Dendritic cell treated with granulocyte-macrophage colony-stimulating factor and Interleukin-4, amounts not matched to agents 40 ng/mL and 50 ng/mL, for 4 days (primary cell): ENCODE measurements at regions not wholly inside any gene's neighbourhood (a gene's known extent, or its start where the extent isn't known, plus 50 kb on each side); places are given as distances from the start of the nearest gene placed in this dataset.

ENCODE experiments used
- H3K27ac Mint-ChIP-seq: one replicate; pipeline ENCODE4 v1.8.0; 2022; ENCODE audit warnings: mild to moderate bottlenecking, mixed read lengths
- H3K27me3 Mint-ChIP-seq: one replicate; pipeline ENCODE4 v1.8.0; 2022; ENCODE audit warnings: mild to moderate bottlenecking, mixed read lengths
- H3K36me3 Mint-ChIP-seq: one replicate; pipeline ENCODE4 v1.8.0; 2022; ENCODE audit warnings: low read depth, mixed read lengths
- H3K4me1 Mint-ChIP-seq: one replicate; pipeline ENCODE4 v1.8.0; 2022; ENCODE audit warnings: low read depth, mixed read lengths
- H3K4me3 Mint-ChIP-seq: one replicate; pipeline ENCODE4 v1.8.0; 2022; ENCODE audit warnings: mild to moderate bottlenecking, moderate library complexity, mixed read lengths
- H3K9me3 Mint-ChIP-seq: one replicate; pipeline ENCODE4 v1.8.0; 2022; ENCODE audit warnings: mixed read lengths
- intact Hi-C: fragments of 100-400 bp; cut with micrococcal nuclease; formaldehyde crosslinking; loops from one replicate; pipeline ENCODE4 v1.15.0; 2022

DNA sequence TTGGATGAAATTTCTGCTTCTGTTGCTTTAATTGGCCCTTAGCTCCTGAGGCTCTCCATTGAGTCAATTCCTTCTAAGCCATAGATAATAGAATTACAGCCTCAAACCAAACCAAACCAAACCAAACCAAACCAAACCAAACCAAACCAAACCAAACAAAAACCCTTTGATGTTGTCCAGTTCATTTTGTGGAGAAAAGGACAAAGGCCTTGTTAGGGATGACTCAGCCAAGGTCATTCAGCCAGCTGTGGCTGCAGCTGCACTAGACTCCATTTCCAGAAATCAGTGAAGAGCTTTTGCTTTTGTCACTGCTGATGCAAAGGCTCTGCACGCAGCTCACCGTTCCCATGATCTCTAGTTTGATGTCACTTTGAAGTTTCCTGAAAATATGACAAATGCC lies 82.2 kb upstream of the RMST start:
- H3K36me3 Mint-ChIP-seq = no peaks in the 10 kb centered on the region
- no peak overlapping the region for H3K27ac Mint-ChIP-seq
- no peak overlapping the region for H3K4me3 Mint-ChIP-seq
- H3K4me1 Mint-ChIP-seq = no peaks in the 10 kb centered on the region
- intact Hi-C loops = no loop called here
- H3K27me3 Mint-ChIP-seq = no peaks in the 10 kb centered on the region
- H3K9me3 Mint-ChIP-seq = no peaks in the 10 kb centered on the region

DNA sequence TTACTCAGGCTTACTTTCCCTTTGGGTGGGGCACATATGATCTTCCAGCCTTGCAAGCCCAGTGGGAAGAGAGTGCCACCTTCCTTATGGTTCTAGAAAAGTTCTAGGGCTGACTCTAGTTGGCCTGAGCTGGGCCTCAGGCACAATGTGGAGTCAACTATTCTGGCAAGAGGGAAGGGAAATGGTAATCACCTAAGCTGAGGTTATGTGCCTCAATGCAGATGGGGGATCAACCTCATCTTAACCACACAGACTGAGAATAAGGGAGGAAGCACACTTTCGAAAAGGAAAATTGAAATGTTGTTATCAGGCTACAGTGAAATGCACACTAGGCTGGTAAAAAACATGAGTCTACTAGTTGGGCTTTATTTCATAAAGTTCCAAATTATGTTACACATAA lies 77.5 kb upstream of the RMST start:
- peaks cover 8% of the 10 kb centered on the region for H3K9me3 Mint-ChIP-seq
- H3K27ac Mint-ChIP-seq = no peak overlapping the region
- no peak overlapping the region for H3K4me3 Mint-ChIP-seq
- no peaks in the 10 kb centered on the region for H3K36me3 Mint-ChIP-seq
- H3K4me1 Mint-ChIP-seq = no peaks in the 10 kb centered on the region
- no peaks in the 10 kb centered on the region for H3K27me3 Mint-ChIP-seq
- intact Hi-C loops = no loop called here

DNA sequence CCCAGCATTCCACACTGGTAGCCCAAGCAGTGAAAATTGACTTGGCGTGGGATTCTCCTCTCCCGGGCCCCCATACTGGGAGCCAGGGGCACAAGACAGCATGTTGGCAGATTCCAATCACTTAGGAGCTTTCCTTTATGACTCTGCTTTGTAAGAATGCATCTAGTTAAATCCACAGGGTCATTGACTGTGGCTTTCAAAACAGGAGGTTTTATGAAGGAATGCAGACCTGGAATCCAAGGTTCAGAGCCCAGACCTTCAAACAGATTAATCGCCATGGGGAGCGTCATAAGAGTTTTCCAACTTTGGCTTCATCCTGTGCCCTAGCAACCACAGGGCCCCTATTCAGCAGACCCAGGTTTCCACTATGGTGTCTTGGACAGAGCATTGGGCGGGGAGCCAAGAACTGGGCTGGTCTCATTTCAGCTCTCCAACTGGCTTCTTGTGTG lies 76.4 kb upstream of the RMST start:
- Mint-ChIP-seq H3K36me3 (no peaks in the 10 kb centered on the region), H3K9me3 (peaks cover 8% of the 10 kb centered on the region), H3K4me3 (no peak overlapping the region), H3K27ac (no peak overlapping the region), H3K4me1 (no peaks in the 10 kb centered on the region), H3K27me3 (no peaks in the 10 kb centered on the region)
- intact Hi-C loops = no loop called here

DNA sequence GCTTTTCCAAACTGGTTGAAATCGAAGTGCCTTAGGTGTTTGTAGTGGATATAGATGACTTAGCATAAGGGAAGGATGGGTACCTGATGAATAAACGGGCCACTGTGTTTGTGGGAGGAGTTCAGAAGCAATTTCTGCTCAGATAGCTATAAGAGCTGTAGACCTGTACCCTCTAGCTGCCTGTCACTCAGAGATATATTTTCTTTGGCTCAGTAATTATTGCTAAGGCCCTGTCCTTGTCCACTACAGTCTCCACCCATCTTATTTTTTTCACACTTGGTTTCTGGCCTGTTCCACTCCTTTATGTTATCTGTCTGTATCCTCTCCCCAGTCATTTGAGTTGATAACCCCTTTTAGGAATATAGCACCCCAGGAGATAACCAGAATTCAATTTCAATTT lies 74.8 kb upstream of the RMST start:
- H3K36me3 Mint-ChIP-seq = no peaks in the 10 kb centered on the region
- no peaks in the 10 kb centered on the region for H3K27me3 Mint-ChIP-seq
- H3K9me3 Mint-ChIP-seq = peaks cover 8% of the 10 kb centered on the region
- H3K4me3 Mint-ChIP-seq = no peak overlapping the region
- H3K4me1 Mint-ChIP-seq = no peaks in the 10 kb centered on the region
- intact Hi-C loops = no loop called here
- no peak overlapping the region for H3K27ac Mint-ChIP-seq

DNA sequence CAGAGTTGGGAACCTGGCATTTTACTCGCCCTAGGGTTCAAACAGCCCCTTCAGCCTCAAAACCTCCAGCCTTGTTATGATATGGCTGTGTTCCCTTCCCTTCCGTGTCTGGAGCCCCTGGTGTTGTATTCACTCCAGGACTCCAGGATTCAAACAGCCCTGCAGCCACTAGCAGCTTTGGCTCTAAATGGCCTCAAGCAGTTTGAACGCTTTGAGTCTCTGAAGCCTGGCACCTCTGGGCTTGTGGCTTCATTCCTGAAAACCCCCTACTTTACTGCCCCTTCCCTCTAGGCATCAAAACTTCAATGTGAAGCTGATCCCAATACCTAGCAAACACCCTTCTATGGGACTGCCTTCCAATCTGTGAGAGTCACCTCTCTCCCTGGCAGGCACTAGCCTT lies 67.9 kb upstream of the RMST start:
- Mint-ChIP-seq H3K9me3 (no peaks in the 10 kb centered on the region), H3K27me3 (no peaks in the 10 kb centered on the region), H3K36me3 (no peaks in the 10 kb centered on the region), H3K4me1 (no peaks in the 10 kb centered on the region), H3K27ac (no peak overlapping the region), H3K4me3 (no peak overlapping the region)
- intact Hi-C loops = loop anchor here (5.0 kb wide), 1 partner anchor 812 kb away; no protein-coding TSS in a partner anchor

DNA sequence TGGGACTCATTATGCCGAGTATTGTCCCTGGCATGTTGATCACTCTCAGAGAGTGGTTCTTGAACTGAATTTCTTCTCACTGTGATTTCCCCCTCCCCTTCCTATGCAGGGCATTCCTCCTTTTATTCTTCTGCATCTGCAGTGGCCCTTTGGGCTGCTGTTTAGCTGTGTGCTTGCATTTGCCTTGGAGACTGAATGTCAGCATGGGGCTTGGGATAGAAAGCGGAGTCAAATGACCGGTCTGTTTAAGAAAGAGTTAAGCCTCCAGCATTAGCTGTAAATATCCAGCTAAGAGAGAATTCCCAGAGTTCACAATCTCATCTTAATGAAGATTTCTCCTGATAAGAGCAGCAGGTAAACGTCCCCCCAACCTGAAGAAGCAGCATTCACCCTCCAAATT lies 65.6 kb upstream of the RMST start:
- H3K36me3 Mint-ChIP-seq = no peaks in the 10 kb centered on the region
- intact Hi-C loops = loop anchor here (5.0 kb wide), 1 partner anchor 815 kb away; no protein-coding TSS in a partner anchor
- H3K4me3 Mint-ChIP-seq = no peak overlapping the region
- H3K9me3 Mint-ChIP-seq = no peaks in the 10 kb centered on the region
- no peaks in the 10 kb centered on the region for H3K4me1 Mint-ChIP-seq
- no peaks in the 10 kb centered on the region for H3K27me3 Mint-ChIP-seq
- no peak overlapping the region for H3K27ac Mint-ChIP-seq

DNA sequence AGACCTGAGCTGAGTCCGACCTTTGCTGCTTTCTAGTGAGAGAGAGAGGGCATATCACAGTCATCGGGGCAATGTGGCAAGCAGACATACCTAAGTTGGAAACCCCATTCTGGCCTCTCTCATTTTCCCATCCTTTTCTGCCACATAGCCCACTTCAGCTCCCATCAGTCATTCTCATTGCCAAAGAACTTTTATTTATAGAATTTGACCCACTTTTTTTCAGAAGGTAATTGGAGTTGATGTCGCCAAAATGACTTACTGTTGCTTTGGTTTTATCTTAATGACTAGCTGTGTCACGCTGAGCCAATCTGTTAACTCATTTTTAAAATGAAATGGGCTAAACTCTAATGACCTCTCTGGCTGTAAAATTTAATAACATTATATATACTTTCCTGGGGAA lies 63.9 kb upstream of the RMST start:
- Mint-ChIP-seq H3K4me1 (no peaks in the 10 kb centered on the region), H3K36me3 (no peaks in the 10 kb centered on the region), H3K4me3 (no peak overlapping the region), H3K27me3 (no peaks in the 10 kb centered on the region), H3K9me3 (no peaks in the 10 kb centered on the region), H3K27ac (no peak overlapping the region)
- intact Hi-C loops = loop anchor here (5.0 kb wide), 1 partner anchor 816 kb away; no protein-coding TSS in a partner anchor

DNA sequence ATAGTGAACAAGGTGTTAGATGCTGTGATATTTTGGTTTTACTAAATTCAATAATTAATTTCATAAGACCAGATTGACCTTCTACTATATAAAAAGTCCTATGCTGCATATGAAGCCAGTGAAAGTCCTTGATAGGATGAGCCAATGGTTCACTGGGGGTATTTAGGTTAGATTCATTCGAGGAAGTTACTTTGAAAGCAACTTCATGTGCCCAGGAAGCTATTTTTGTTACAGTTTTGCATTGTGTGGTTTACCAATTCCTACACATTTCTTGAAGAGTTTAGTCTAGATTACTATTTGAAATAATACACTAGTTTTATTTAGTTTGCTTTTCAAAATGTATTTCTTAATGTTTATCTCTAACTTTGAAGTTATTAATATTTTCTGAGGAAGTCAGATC lies 58.5 kb upstream of the RMST start:
- no peaks in the 10 kb centered on the region for H3K9me3 Mint-ChIP-seq
- no peaks in the 10 kb centered on the region for H3K36me3 Mint-ChIP-seq
- no peaks in the 10 kb centered on the region for H3K27me3 Mint-ChIP-seq
- intact Hi-C loops = no loop called here
- H3K4me1 Mint-ChIP-seq = no peaks in the 10 kb centered on the region
- H3K4me3 Mint-ChIP-seq = no peak overlapping the region
- no peak overlapping the region for H3K27ac Mint-ChIP-seq

DNA sequence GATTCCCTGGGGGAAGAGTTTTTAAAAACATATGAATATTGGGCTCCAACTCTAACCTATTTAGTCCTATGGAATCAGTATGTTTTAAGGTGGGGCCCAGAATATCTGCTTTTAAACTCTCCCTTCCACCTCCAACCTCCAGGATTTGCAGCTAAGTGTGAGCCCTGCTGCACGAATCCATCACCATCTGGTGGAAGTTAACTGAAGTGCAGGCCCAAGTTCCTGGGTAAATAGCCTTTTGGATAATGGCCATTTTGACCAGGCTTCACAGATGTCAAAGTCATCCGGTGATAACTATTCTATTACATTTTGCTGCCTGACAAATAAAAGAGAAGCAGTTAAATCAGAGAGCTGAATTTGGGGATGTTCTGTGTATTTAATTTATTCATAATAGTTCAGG lies 58.1 kb upstream of the RMST start:
- H3K9me3 Mint-ChIP-seq = no peaks in the 10 kb centered on the region
- H3K27ac Mint-ChIP-seq = no peak overlapping the region
- H3K27me3 Mint-ChIP-seq = no peaks in the 10 kb centered on the region
- intact Hi-C loops = no loop called here
- H3K4me3 Mint-ChIP-seq = no peak overlapping the region
- no peaks in the 10 kb centered on the region for H3K4me1 Mint-ChIP-seq
- no peaks in the 10 kb centered on the region for H3K36me3 Mint-ChIP-seq

DNA sequence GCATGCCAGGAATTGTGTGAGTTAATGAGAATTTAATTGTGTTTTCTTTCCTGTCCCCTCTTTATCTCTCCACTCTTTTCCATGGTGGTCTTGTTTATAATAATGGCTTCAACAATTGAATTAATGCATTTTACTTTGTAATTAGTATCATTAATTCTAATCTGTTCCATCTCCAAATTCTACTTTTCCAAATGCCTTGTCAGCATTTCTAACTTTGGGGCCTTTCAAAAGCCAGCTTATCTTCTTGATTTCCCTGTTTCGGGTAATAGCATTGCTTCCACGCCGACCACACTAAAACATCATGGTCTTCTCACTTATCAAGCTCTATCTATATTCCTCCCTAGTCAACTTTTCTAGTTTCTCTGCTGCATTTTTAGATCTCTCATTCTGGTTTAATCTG lies 54.2 kb upstream of the RMST start:
- Mint-ChIP-seq H3K27me3 (no peaks in the 10 kb centered on the region), H3K4me3 (no peak overlapping the region), H3K27ac (no peak overlapping the region), H3K9me3 (no peaks in the 10 kb centered on the region), H3K4me1 (no peaks in the 10 kb centered on the region), H3K36me3 (no peaks in the 10 kb centered on the region)
- intact Hi-C loops = no loop called here

DNA sequence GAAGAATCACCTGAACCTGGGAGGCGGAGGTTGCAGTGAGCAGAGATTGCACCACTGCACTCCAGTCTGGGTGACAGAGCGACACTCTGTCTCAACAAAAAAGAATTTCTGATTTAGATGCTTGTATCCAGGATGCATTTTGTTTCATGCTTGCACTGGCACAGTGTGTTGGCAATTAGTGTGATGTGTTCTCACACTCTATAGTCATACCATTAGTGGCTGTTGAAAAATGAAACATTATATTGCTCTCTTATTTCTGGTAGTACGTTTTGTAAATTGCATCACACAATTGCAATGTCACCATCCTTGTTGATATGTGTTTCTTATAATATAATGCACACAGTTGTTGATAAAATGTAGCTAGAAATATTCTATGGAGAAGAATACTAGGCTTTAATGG lies 51.3 kb upstream of the RMST start:
- no peaks in the 10 kb centered on the region for H3K9me3 Mint-ChIP-seq
- no peaks in the 10 kb centered on the region for H3K36me3 Mint-ChIP-seq
- H3K4me3 Mint-ChIP-seq = no peak overlapping the region
- H3K4me1 Mint-ChIP-seq = no peaks in the 10 kb centered on the region
- H3K27me3 Mint-ChIP-seq = no peaks in the 10 kb centered on the region
- H3K27ac Mint-ChIP-seq = no peak overlapping the region
- intact Hi-C loops = no loop called here
